ENCODE measurements at regions not wholly inside any gene's neighbourhood (a gene's known extent, or its start where the extent isn't known, plus 50 kb on each side); places are given as distances from the start of the nearest gene placed in this dataset.
"Not testable (repeated sequence)": the region's sequence is repeated elsewhere in the genome, so short reads cannot be mapped to it uniquely, and the experiment has no call there.

DNA sequence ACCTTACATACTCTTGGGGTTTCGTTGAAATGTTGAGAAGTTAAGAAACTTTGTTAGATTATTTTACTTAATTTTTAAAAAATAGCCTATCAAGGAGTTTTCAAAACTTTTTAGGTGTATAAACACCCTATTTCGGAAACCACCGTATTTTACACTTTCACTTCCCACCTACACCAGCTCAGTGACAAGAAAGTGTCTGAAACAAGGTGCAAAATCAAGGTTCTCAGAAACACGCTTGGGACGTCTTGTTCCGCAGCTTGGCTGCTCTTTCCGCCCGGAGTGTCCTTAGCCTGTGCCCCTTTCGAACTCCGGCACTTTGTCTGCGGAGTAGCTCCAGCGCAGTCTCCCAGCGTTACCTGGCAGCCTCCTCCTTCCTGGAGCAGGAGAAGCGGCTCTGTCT lies 233.8 kb upstream of the PLGLB1 start:
- TF ChIP-seq, protein P1, sequence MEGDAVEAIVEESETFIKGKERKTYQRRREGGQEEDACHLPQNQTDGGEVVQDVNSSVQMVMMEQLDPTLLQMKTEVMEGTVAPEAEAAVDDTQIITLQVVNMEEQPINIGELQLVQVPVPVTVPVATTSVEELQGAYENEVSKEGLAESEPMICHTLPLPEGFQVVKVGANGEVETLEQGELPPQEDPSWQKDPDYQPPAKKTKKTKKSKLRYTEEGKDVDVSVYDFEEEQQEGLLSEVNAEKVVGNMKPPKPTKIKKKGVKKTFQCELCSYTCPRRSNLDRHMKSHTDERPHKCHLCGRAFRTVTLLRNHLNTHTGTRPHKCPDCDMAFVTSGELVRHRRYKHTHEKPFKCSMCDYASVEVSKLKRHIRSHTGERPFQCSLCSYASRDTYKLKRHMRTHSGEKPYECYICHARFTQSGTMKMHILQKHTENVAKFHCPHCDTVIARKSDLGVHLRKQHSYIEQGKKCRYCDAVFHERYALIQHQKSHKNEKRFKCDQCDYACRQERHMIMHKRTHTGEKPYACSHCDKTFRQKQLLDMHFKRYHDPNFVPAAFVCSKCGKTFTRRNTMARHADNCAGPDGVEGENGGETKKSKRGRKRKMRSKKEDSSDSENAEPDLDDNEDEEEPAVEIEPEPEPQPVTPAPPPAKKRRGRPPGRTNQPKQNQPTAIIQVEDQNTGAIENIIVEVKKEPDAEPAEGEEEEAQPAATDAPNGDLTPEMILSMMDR (IDR thresholded peaks at IDR 0.05; ENCODE audit: low read length) = not testable (repeated sequence)
- TF ChIP-seq EZH2 (optimal IDR thresholded peaks at IDR 0.05; ENCODE audit: low read depth, low read length); EZH2phosphoT487 (IDR thresholded peaks at IDR 0.05; ENCODE audit: low read length): not testable (repeated sequence)

Data from MM.1S (cell line).